Caco-2 (cell line): ENCODE measurements at regions not wholly inside any gene's neighbourhood (a gene's known extent, or its start where the extent isn't known, plus 50 kb on each side); places are given as distances from the start of the nearest gene placed in this dataset.

Source experiments
- BruUV-seq: library from RNA; stranded (reverse); fragments of 400-500 nt; replicated peaks from 2 replicates; lab custom pipeline; 2021; lab: Mats Ljungman, UMichigan
- CTCF ChIA-PET: fragments of 300-600 bp; sonication (Branson Sonifier 250); formaldehyde crosslinking; loops from one replicate; lab custom pipeline; 2022; ENCODE audit warnings: antibody characterized with exemption; lab: Charles Lee
- POLR2A ChIA-PET: fragments of 300-600 bp; sonication (Branson Sonifier 250); formaldehyde crosslinking; loops from one replicate; lab custom pipeline; 2022; ENCODE audit warnings: antibody characterized with exemption; lab: Charles Lee
- DNase-seq, 2 experiments: peaks; one replicate each; pipeline versions ENCODE4 v3.0.0 to v3.0.0-alpha.2; 2020 to 2022
- H3K27me3 ChIP-seq: replicated peaks from 2 replicates; pipeline ENCODE4 v1.6.0; 2011; ENCODE audit warnings: low read length; ENCODE audit not compliant: control insufficient read depth, insufficient read depth
- H3K36me3 ChIP-seq: 2 replicates; pipeline ENCODE4 v1.5.1; 2011; ENCODE audit warnings: low read length; ENCODE audit not compliant: control insufficient read depth, insufficient read depth
- H3K4me1 ChIP-seq: fragments of 250-450 bp; sonication (Bioruptor Pico); 2 replicates; pipeline ENCODE4 v1.5.1; 2020; ENCODE audit warnings: mild to moderate bottlenecking
- H3K4me3 ChIP-seq: 2 replicates; pipeline ENCODE4 v1.5.1; 2011; ENCODE audit warnings: low read depth, mild to moderate bottlenecking, control low read depth, low read length
- H3K9me3 ChIP-seq: fragments of 250-450 bp; sonication (Bioruptor Pico); 2 replicates; pipeline ENCODE4 v1.5.1; 2020; ENCODE audit warnings: mild to moderate bottlenecking, moderate library complexity
- H3K27ac Mint-ChIP-seq: one replicate; pipeline ENCODE4 v1.8.0; 2022; ENCODE audit warnings: mixed read lengths; ENCODE audit not compliant: unreplicated experiment
- H3K27me3 Mint-ChIP-seq: one replicate; pipeline ENCODE4 v1.8.0; 2022; ENCODE audit warnings: mixed read lengths; ENCODE audit not compliant: insufficient read depth, unreplicated experiment
- H3K36me3 Mint-ChIP-seq: one replicate; pipeline ENCODE4 v1.8.0; 2022; ENCODE audit warnings: mild to moderate bottlenecking, mixed read lengths; ENCODE audit not compliant: insufficient read depth, unreplicated experiment
- H3K4me1 Mint-ChIP-seq: one replicate; pipeline ENCODE4 v1.8.0; 2022; ENCODE audit warnings: low read depth, mixed read lengths; ENCODE audit not compliant: unreplicated experiment
- H3K4me3 Mint-ChIP-seq: one replicate; pipeline ENCODE4 v1.8.0; 2022; ENCODE audit warnings: mild to moderate bottlenecking, moderate library complexity, mixed read lengths; ENCODE audit not compliant: unreplicated experiment
- H3K9me3 Mint-ChIP-seq: one replicate; pipeline ENCODE4 v1.8.0; 2022; ENCODE audit warnings: mixed read lengths; ENCODE audit not compliant: unreplicated experiment
- intact Hi-C: fragments of 100-400 bp; cut with micrococcal nuclease; formaldehyde crosslinking; loops from one replicate; pipeline ENCODE4 v1.10.0; 2022; ENCODE audit not compliant: unreplicated experiment
- TF ChIP-seq, protein P1 (sequence below), 2 experiments: fragments of 200-600 bp in 1 of 2; IDR thresholded peaks; 1 replicate in 1 of 2; 2 replicates in 1 of 2; pipeline versions ENCODE4 v1.5.1 to v1.8.0; 2011 to 2022; ENCODE audit warnings: antibody characterized with exemption in 1 of 2, control low read depth in 1 of 2, inconsistent platforms in 1 of 2, low read depth in 1 of 2, low read length in 1 of 2, mild to moderate bottlenecking in 1 of 2, moderate library complexity in 1 of 2; ENCODE audit not compliant: insufficient read depth in 1 of 2, severe bottlenecking in 1 of 2, unreplicated experiment in 1 of 2

GRCh38 chr5:2262620-2263019, 379.9 kb upstream of the IRX4 start:
- no peaks in the 10 kb centered on the region for H3K4me1 ChIP-seq
- intact Hi-C loops = no loop called here
- Mint-ChIP-seq H3K9me3 (no peaks in the 10 kb centered on the region), H3K4me1 (no peaks in the 10 kb centered on the region), H3K36me3 (no peaks in the 10 kb centered on the region), H3K4me3 (no peak overlapping the region), H3K27ac (no peak overlapping the region), H3K27me3 (peaks cover 3% of the 10 kb centered on the region)
- no peaks in the 10 kb centered on the region for H3K9me3 ChIP-seq
- H3K27me3 ChIP-seq = no peaks in the 10 kb centered on the region
- ChIA-PET POLR2A (no interaction called here), CTCF (no interaction called here)
- H3K36me3 ChIP-seq = no peaks in the 10 kb centered on the region
- no peak overlapping the region for H3K4me3 ChIP-seq
- DNase-seq = no peak
- no TSS peak for BruUV-seq
- TF ChIP-seq, protein P1, sequence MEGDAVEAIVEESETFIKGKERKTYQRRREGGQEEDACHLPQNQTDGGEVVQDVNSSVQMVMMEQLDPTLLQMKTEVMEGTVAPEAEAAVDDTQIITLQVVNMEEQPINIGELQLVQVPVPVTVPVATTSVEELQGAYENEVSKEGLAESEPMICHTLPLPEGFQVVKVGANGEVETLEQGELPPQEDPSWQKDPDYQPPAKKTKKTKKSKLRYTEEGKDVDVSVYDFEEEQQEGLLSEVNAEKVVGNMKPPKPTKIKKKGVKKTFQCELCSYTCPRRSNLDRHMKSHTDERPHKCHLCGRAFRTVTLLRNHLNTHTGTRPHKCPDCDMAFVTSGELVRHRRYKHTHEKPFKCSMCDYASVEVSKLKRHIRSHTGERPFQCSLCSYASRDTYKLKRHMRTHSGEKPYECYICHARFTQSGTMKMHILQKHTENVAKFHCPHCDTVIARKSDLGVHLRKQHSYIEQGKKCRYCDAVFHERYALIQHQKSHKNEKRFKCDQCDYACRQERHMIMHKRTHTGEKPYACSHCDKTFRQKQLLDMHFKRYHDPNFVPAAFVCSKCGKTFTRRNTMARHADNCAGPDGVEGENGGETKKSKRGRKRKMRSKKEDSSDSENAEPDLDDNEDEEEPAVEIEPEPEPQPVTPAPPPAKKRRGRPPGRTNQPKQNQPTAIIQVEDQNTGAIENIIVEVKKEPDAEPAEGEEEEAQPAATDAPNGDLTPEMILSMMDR (IDR thresholded peaks at IDR 0.05; ENCODE audit: insufficient read depth in 1 of 2, low read depth in 1 of 2, low read length in 1 of 2, severe bottlenecking in 1 of 2, unreplicated experiment in 1 of 2) = no peak

GRCh38 chr5:2261004-2261703, 378.4 kb upstream of the IRX4 start:
- intact Hi-C loops = no loop called here
- DNase-seq = no peak
- TF ChIP-seq, protein P1 (IDR thresholded peaks at IDR 0.05; ENCODE audit: insufficient read depth in 1 of 2, low read depth in 1 of 2, low read length in 1 of 2, severe bottlenecking in 1 of 2, unreplicated experiment in 1 of 2) = no peak
- H3K27me3 ChIP-seq = no peaks in the 10 kb centered on the region
- Mint-ChIP-seq H3K9me3 (no peaks in the 10 kb centered on the region), H3K36me3 (no peaks in the 10 kb centered on the region), H3K27me3 (peaks cover 2% of the 10 kb centered on the region), H3K4me3 (no peak overlapping the region), H3K27ac (no peak overlapping the region), H3K4me1 (no peaks in the 10 kb centered on the region)
- H3K4me1 ChIP-seq = no peaks in the 10 kb centered on the region
- ChIA-PET POLR2A (no interaction called here), CTCF (no interaction called here)
- no peak overlapping the region for H3K4me3 ChIP-seq
- H3K36me3 ChIP-seq = no peaks in the 10 kb centered on the region
- H3K9me3 ChIP-seq = no peaks in the 10 kb centered on the region
- BruUV-seq = no TSS peak

DNA sequence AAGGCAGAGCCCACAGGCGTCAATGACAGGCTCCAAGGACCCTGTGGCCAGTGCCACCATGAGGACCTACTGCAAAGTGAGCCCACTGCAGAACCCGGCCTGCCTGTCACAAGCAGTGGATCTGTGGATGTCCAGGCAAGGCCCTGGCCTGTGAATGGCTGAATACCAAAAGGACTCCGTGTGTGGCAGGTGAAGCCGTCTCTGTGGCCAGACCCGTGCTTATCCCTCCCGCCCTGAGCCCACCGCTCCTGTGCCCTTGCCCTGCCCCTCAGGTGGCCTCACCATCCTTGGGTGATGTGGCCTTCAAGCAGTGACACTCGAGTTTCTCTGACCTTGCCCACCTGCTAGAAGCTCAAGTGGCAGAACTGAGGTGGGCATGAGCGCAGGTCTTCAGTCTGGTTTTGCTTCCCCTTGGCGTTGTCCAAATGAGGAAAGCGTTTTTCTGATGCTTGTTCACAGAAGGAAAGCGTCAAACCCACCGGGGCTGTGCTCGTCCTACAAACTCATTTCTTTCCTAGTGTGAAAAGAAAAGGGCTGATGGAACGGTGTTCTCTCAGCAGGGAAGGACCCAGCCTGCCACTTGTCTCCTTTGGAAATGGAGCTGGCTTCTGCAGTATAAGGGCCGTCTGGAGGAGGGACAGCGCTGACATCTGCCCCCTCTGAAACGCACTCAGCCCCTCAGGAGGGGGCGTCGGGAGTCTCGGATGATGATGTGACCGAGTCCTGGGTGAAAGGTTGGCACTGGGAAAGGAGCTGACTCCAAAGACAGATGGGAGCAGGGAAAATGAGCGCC, 377.7 kb upstream of the IRX4 start:
- Histone ChIP-seq H3K9me3 (no peaks in the 10 kb centered on the region), H3K4me3 (no peak overlapping the region), H3K36me3 (no peaks in the 10 kb centered on the region), H3K27me3 (no peaks in the 10 kb centered on the region), H3K4me1 (no peaks in the 10 kb centered on the region)
- intact Hi-C loops = no loop called here
- Mint-ChIP-seq H3K4me3 (no peak overlapping the region), H3K27me3 (peaks cover 8% of the 10 kb centered on the region), H3K27ac (no peak overlapping the region), H3K4me1 (no peaks in the 10 kb centered on the region), H3K9me3 (no peaks in the 10 kb centered on the region), H3K36me3 (no peaks in the 10 kb centered on the region)
- TF ChIP-seq, protein P1 (IDR thresholded peaks at IDR 0.05; ENCODE audit: insufficient read depth in 1 of 2, low read depth in 1 of 2, low read length in 1 of 2, severe bottlenecking in 1 of 2, unreplicated experiment in 1 of 2) = no peak
- CTCF ChIA-PET = no interaction called here
- POLR2A ChIA-PET = no interaction called here
- BruUV-seq = no TSS peak
- DNase-seq = no peak
